GM12878 (cell line): ENCODE measurements at regions not wholly inside any gene's neighbourhood (a gene's known extent, or its start where the extent isn't known, plus 50 kb on each side); places are given as distances from the start of the nearest gene placed in this dataset.

Source experiments
- ATAC-seq: fragments of 200-7000 bp; cut with Tn5 transposase; 3 replicates; pipeline ENCODE4 v1.9.1; 2020; ENCODE audit warnings: mild to moderate bottlenecking, moderate library complexity
- BruUV-seq: library from RNA; stranded (reverse); fragments of 400-500 nt; replicated peaks from 2 replicates; lab custom pipeline; 2021; lab: Mats Ljungman, UMichigan
- CTCF ChIA-PET: fragments of 300-600 bp; sonication (Branson Sonifier 250); formaldehyde crosslinking; extraction: SDS; loops from one replicate; lab custom pipeline; 2021; ENCODE audit warnings: inconsistent platforms; lab: Yijun Ruan, JAX
- POLR2A ChIA-PET: fragments of 350-600 bp; formaldehyde crosslinking; extraction: SDS; loops from one replicate; lab custom pipeline; 2021; ENCODE audit warnings: inconsistent platforms; lab: Charles Lee
- RAD21 ChIA-PET: fragments of 300-600 bp; sonication (Branson Sonifier 250); formaldehyde crosslinking; loops from one replicate; lab custom pipeline; 2023; ENCODE audit warnings: antibody characterized with exemption; ENCODE audit not compliant: unreplicated experiment; lab: Charles Lee
- SMC1A ChIA-PET: fragments of 300-600 bp; sonication (Branson Sonifier 250); formaldehyde crosslinking; loops from one replicate; lab custom pipeline; 2023; ENCODE audit not compliant: unreplicated experiment, uncharacterized antibody; lab: Charles Lee
- DNase-seq: peaks from one replicate; pipeline ENCODE4 v3.0.0-alpha.2; 2011; ENCODE audit warnings: low read depth, low spot score
- FAIRE-seq: peaks from 3 replicates; lab custom pipeline; 2011; peaks lifted over from hg19 to GRCh38; lab: Jason Lieb, UNC
- H2AFZ ChIP-seq: 2 replicates; pipeline ENCODE4 v1.6.0; 2011; ENCODE audit warnings: low read depth, low read length, control low read depth; ENCODE audit not compliant: control insufficient read depth
- H3K27ac ChIP-seq: 2 replicates; pipeline ENCODE4 v1.5.1; 2011; ENCODE audit warnings: control low read depth; ENCODE audit not compliant: control insufficient read depth, insufficient read depth
- H3K27me3 ChIP-seq, 2 experiments: replicated peaks in 1 of 2; 2 replicates each; pipeline versions ENCODE4 v1.6.0 to v1.6.1; 2011; ENCODE audit warnings: low read length in 1 of 2; ENCODE audit not compliant: control insufficient read depth in 2 of 2, insufficient read depth in 2 of 2
- H3K36me3 ChIP-seq, 2 experiments: 2 replicates each; pipeline ENCODE4 v1.5.1; 2011; ENCODE audit warnings: low read length in 1 of 2; ENCODE audit not compliant: control insufficient read depth in 2 of 2, insufficient read depth in 2 of 2
- H3K4me1 ChIP-seq: 2 replicates; pipeline ENCODE4 v1.6.1; 2011; ENCODE audit warnings: mild to moderate bottlenecking, low read length, moderate library complexity, mixed read lengths; ENCODE audit not compliant: control insufficient read depth, insufficient read depth
- H3K4me2 ChIP-seq: 2 replicates; pipeline ENCODE4 v1.6.0; 2011; ENCODE audit warnings: control low read depth; ENCODE audit not compliant: control insufficient read depth, insufficient read depth
- H3K4me3 ChIP-seq: fragments of 200-600 bp; sonication (generic); 2 replicates; pipeline ENCODE4 v1.5.1; 2016
- H3K79me2 ChIP-seq: 2 replicates; pipeline ENCODE4 v1.6.0; 2011; ENCODE audit warnings: low read length; ENCODE audit not compliant: control insufficient read depth, insufficient read depth
- H3K9ac ChIP-seq: 2 replicates; pipeline ENCODE4 v1.8.0; 2011; ENCODE audit warnings: low read length, control low read depth, mixed read lengths; ENCODE audit not compliant: control insufficient read depth, insufficient read depth
- H3K9me3 ChIP-seq: replicated peaks from 3 replicates; pipeline ENCODE4 v1.5.1; 2011; ENCODE audit warnings: mild to moderate bottlenecking, low read length; ENCODE audit not compliant: control insufficient read depth, insufficient read depth
- H4K20me1 ChIP-seq: 2 replicates; pipeline ENCODE4 v1.6.0; 2011; ENCODE audit not compliant: control insufficient read depth, insufficient read depth
- CREB1 ChIP-seq: IDR thresholded peaks from 2 replicates; pipeline ENCODE4 v1.6.1; 2012; ENCODE audit warnings: low read depth, mild to moderate bottlenecking, inconsistent platforms
- CREM ChIP-seq: IDR thresholded peaks from 2 replicates; pipeline ENCODE4 v1.6.1; 2014; ENCODE audit warnings: antibody characterized with exemption, low read depth
- E2F4 ChIP-seq: IDR thresholded peaks from 2 replicates; pipeline ENCODE4 v1.6.1; 2012; ENCODE audit warnings: low read depth, low read length, improper control_type of control experiment
- EP300 ChIP-seq, 2 experiments: fragments of 150-350 bp in 1 of 2; IDR thresholded peaks; 2 replicates each; pipeline ENCODE4 v1.6.1; 2011 to 2012; ENCODE audit warnings: low read depth in 2 of 2, low read length in 2 of 2, borderline replicate concordance in 1 of 2, improper control_type of control experiment in 1 of 2, inconsistent platforms in 1 of 2; ENCODE audit not compliant: control insufficient read depth in 1 of 2
- FOS ChIP-seq: IDR thresholded peaks from 3 replicates; pipeline ENCODE4 v1.6.1; 2011; ENCODE audit warnings: borderline replicate concordance; ENCODE audit not compliant: insufficient read length; ENCODE audit errors: extremely low read depth
- MTA2 ChIP-seq: fragments of 450-650 bp; IDR thresholded peaks from 2 replicates; pipeline ENCODE4 v1.6.1; 2016; ENCODE audit warnings: low read depth, mild to moderate bottlenecking, moderate library complexity
- SIX5 ChIP-seq: IDR thresholded peaks from 2 replicates; pipeline ENCODE4 v1.6.1; 2011; ENCODE audit warnings: mild to moderate bottlenecking, low read depth, low read length, moderate library complexity; ENCODE audit not compliant: severe bottlenecking
- SMAD1 ChIP-seq: fragments of 450-650 bp; IDR thresholded peaks from 2 replicates; pipeline ENCODE4 v1.6.1; 2018; ENCODE audit warnings: mild to moderate bottlenecking, low read depth; ENCODE audit not compliant: partially characterized antibody
- SUPT20H ChIP-seq: IDR thresholded peaks from 2 replicates; pipeline ENCODE4 v1.6.1; 2011; ENCODE audit warnings: low read depth, mild to moderate bottlenecking, low read length, moderate library complexity, borderline replicate concordance; ENCODE audit not compliant: control insufficient read depth
- TARDBP ChIP-seq: IDR thresholded peaks from 2 replicates; pipeline ENCODE4 v1.6.1; 2016; ENCODE audit warnings: borderline replicate concordance
- TCF7 ChIP-seq: IDR thresholded peaks from 2 replicates; pipeline ENCODE4 v1.6.1; 2014; ENCODE audit warnings: antibody characterized with exemption, borderline replicate concordance
- WGBS: methylation state at CpG from one replicate; pipeline ENCODE4 v1.1.6; 2016; ENCODE audit warnings: low lambda C conversion rate; ENCODE audit not compliant: insufficient replicate concordance, insufficient coverage; ENCODE audit errors: missing lambda C conversion rate; 5-methylcytosine and 5-hydroxymethylcytosine counted together
- in situ Hi-C: fragments of 300-500 bp; cut with MboI; formaldehyde crosslinking; loops from 9 replicates; pipeline ENCODE4 v1.14.3; 2018; ENCODE audit warnings: mixed read lengths
- intact Hi-C: fragments of 100-400 bp; cut with micrococcal nuclease; formaldehyde crosslinking; loops from one replicate; pipeline ENCODE4 v1.14.2; 2022; ENCODE audit not compliant: unreplicated experiment

- TF ChIP-seq TARDBP (no peak), EP300 (IDR thresholded peaks at IDR 0.05; ENCODE audit: borderline replicate concordance in 1 of 2, control insufficient read depth in 1 of 2, low read depth in 2 of 2, low read length in 2 of 2) (no peak), CREM (no peak), SMAD1 (no peak), MTA2 (no peak), CREB1 (no peak), SIX5 (no peak), TCF7 (no peak), SUPT20H (no peak), E2F4 (no peak)
These were observed 404.7 kb downstream of the KCNRG start (continued) for GRCh38 chr13:50419896-50420295.

- Histone ChIP-seq H2AFZ (no peak overlapping the region), H3K79me2 (no peaks in the 10 kb centered on the region), H3K27ac (no peak overlapping the region), H3K9ac (no peak overlapping the region), H4K20me1 (no peaks in the 10 kb centered on the region), H3K4me3 (no peak overlapping the region), H3K9me3 (no peaks in the 10 kb centered on the region; the same call in 2 of the 3 replicates), H3K36me3 (no peaks in the 10 kb centered on the region), H3K27me3 (no peaks in the 10 kb centered on the region), H3K4me2 (no peak overlapping the region), H3K4me1 (no peaks in the 10 kb centered on the region)
- ChIA-PET POLR2A (no interaction called here), RAD21 (no interaction called here), SMC1A (no interaction called here), CTCF (no interaction called here)
- intact Hi-C loops, result no loop called here
- ATAC-seq, result no peak
- 29% methylated on average over 6 of the region's 6 CpGs for WGBS
- DNase-seq, result no peak
- no TSS peak for BruUV-seq
- TF ChIP-seq FOS, result no peak
- no peak for FAIRE-seq
- in situ Hi-C loops, result no loop called here
These were observed 405.7 kb downstream of the KCNRG start for GRCh38 chr13:50420718-50421472.
